Lung (tissue), 11 donors: ENCODE measurements at regions not wholly inside any gene's neighbourhood (a gene's known extent, or its start where the extent isn't known, plus 50 kb on each side); places are given as distances from the start of the nearest gene placed in this dataset.

ENCODE experiments used
- ATAC-seq: fragments of 200-7000 bp; cut with Tn5 transposase; one replicate; pipeline ENCODE4 v1.9.1; 2020; ENCODE audit warnings: moderate number of reproducible peaks; ENCODE audit not compliant: insufficient read depth, low FRiP score
- DNase-seq, 3 donors: peaks; one replicate each; pipeline ENCODE4 v3.0.0-alpha.2; 2013 to 2017
- H3K27ac ChIP-seq, 2 donors: one replicate each; pipeline ENCODE4 v1.5.1; 2013; ENCODE audit warnings: mild to moderate bottlenecking in 2 of 2, moderate library complexity in 2 of 2, control low read depth in 1 of 2, inconsistent platforms in 1 of 2, low read depth in 1 of 2, low read length in 1 of 2
- H3K27me3 ChIP-seq, 3 donors: one replicate each; pipeline ENCODE4 v1.5.1; 2013; ENCODE audit warnings: low read length in 2 of 3; ENCODE audit not compliant: control insufficient read depth in 3 of 3, insufficient read depth in 3 of 3
- H3K36me3 ChIP-seq, 4 donors: one replicate each; pipeline ENCODE4 v1.5.1; 2013; ENCODE audit warnings: low read length in 4 of 4, mild to moderate bottlenecking in 1 of 4, moderate library complexity in 1 of 4; ENCODE audit not compliant: control insufficient read depth in 4 of 4, insufficient read depth in 4 of 4
- H3K4me1 ChIP-seq, 5 donors: one replicate each; pipeline ENCODE4 v1.5.1; 2013; ENCODE audit warnings: low read length in 5 of 5, mild to moderate bottlenecking in 2 of 5, moderate library complexity in 1 of 5; ENCODE audit not compliant: control insufficient read depth in 5 of 5, insufficient read depth in 5 of 5
- H3K4me3 ChIP-seq: one replicate; pipeline ENCODE4 v1.5.1; 2013; ENCODE audit warnings: mild to moderate bottlenecking, control low read depth, moderate library complexity
- H3K9ac ChIP-seq, 2 donors: one replicate each; pipeline ENCODE4 v1.5.1; 2013; ENCODE audit warnings: low read length in 2 of 2, control low read depth in 1 of 2; ENCODE audit not compliant: insufficient read depth in 1 of 2
- H3K9me3 ChIP-seq, 4 donors: one replicate each; pipeline ENCODE4 v1.5.1; 2013; ENCODE audit warnings: low read length in 3 of 4, mild to moderate bottlenecking in 1 of 4, moderate library complexity in 1 of 4; ENCODE audit not compliant: control insufficient read depth in 4 of 4, insufficient read depth in 3 of 4
- WGBS, 2 donors: extraction: QIAGEN DNeasy Blood & Tissue Kit; methylation state at CpG; one replicate each; pipeline ENCODE4 v1.1.7; 2013; 5-methylcytosine and 5-hydroxymethylcytosine counted together
- TF ChIP-seq, protein P1 (sequence below): IDR thresholded peaks from 2 replicates; pipeline ENCODE4 v1.5.1; 2012; ENCODE audit warnings: mild to moderate bottlenecking; ENCODE audit errors: control extremely low read depth, extremely low read depth
- donor health status: control.
- donor health status: control.
- donor health status: Bipolar disorder and iron deficiency.
- donor health status: healthy.
- donor health status: DM: yes; HTN: yes; CAD: no.

DNA sequence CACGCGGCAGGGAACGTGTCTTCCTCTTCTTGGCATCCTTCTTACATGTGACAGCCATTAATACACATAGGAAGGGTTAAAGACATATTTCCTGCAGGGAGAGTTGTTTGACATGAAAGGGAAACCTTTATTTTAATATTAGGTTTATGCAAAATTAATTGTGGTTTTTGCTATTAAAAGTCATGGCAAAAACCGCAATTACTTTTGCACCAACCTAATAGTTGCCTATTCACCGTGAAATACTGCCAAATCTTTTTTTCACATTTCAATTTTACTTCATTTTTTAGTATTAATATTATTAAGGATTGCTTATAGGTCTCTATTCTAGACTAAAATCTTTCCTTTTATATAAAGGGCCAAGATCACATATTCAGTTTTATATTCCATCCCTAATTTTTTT is 230.4 kb upstream of the PITX2 start:
- H3K27ac ChIP-seq: no peak overlapping the region
- WGBS, 2 donors: 87 to 89% methylated on average over 5 of the region's 5 CpGs
- DNase-seq (no peak), ATAC-seq (no peak)
- TF ChIP-seq, protein P1, sequence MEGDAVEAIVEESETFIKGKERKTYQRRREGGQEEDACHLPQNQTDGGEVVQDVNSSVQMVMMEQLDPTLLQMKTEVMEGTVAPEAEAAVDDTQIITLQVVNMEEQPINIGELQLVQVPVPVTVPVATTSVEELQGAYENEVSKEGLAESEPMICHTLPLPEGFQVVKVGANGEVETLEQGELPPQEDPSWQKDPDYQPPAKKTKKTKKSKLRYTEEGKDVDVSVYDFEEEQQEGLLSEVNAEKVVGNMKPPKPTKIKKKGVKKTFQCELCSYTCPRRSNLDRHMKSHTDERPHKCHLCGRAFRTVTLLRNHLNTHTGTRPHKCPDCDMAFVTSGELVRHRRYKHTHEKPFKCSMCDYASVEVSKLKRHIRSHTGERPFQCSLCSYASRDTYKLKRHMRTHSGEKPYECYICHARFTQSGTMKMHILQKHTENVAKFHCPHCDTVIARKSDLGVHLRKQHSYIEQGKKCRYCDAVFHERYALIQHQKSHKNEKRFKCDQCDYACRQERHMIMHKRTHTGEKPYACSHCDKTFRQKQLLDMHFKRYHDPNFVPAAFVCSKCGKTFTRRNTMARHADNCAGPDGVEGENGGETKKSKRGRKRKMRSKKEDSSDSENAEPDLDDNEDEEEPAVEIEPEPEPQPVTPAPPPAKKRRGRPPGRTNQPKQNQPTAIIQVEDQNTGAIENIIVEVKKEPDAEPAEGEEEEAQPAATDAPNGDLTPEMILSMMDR: no peak
- H3K4me1 ChIP-seq: peaks cover 0 to 29% (median 0%) of the 10 kb centered on the region in 5 donors
- H3K4me3 ChIP-seq: no peak overlapping the region
- H3K9me3 ChIP-seq: no peaks in the 10 kb centered on the region
- no peaks in the 10 kb centered on the region for H3K27me3 ChIP-seq
- H3K36me3 ChIP-seq: no peaks in the 10 kb centered on the region
- no peak overlapping the region for H3K9ac ChIP-seq

DNA sequence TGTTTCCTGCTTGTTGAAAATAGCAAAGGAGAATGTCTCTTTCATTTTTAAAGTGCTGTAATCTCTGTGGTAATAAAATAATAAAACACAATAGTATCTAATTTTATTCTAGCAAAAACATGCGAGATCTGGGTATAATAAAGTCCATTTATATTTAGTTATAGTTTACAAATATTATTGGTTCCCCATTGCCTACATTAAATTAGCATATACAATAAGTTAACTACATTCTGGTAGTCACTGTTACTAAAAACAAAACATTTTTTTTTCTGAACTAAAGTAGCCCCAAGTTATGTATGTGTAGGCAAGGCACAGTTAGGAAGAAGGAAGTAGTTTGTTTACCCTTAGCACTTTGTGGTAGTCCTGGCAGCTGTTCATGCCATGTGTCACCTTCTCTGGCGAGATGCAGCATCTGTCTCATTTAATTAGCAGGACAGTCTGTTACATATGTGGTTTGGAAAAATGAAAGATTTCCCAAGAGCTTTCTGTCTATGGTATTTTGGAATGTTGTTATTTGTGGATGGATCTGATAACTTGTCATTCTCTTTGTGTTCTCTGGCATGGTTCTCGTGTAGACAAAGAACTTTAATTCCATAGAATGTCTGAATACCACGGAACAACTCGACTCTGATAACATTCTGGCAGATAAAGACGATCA is 231.3 kb upstream of the PITX2 start:
- DNase-seq: peak; percentile 24 to 44 (median 29)
- 50 to 62% methylated on average over 6 of the region's 6 CpGs for WGBS, 2 donors
- ATAC-seq: no peak

DNA sequence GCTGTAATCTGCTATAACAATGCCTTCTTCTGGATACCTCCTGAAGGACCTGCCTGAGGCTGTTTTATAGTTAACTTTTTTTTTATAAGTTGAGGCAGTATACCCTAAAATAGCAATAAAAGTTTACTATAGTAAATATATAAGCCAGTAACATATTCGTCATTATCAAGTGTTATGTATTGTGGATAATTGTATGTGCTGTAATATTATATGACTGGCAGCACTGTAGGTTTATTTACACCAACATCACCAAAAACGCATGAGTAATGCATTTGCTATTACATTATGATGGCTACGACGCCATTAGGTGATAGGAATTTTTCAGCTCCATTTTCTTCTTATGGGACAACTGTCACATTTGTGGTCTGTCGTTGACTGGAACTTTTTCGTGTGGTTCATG is 237.2 kb upstream of the PITX2 start:
- no peak overlapping the region for H3K27ac ChIP-seq
- H3K4me3 ChIP-seq: no peak overlapping the region
- no peak for DNase-seq
- no peak overlapping the region for H3K9ac ChIP-seq
- no peaks in the 10 kb centered on the region for H3K27me3 ChIP-seq
- TF ChIP-seq, protein P1: no peak
- no peaks in the 10 kb centered on the region for H3K36me3 ChIP-seq
- no peaks in the 10 kb centered on the region for H3K9me3 ChIP-seq
- WGBS, 2 donors: 74 to 84% methylated on average over 6 of the region's 6 CpGs
- no peak for ATAC-seq
- no peaks in the 10 kb centered on the region for H3K4me1 ChIP-seq

More for the DNA sequence above, 231.3 kb upstream of the PITX2 start:
- no peaks in the 10 kb centered on the region for H3K9me3 ChIP-seq
- TF ChIP-seq, protein P1: no peak
- no peaks in the 10 kb centered on the region for H3K36me3 ChIP-seq
- no peak overlapping the region for H3K4me3 ChIP-seq
- peaks cover 0 to 29% (median 0%) of the 10 kb centered on the region in 5 donors for H3K4me1 ChIP-seq
- no peaks in the 10 kb centered on the region for H3K27me3 ChIP-seq
- H3K9ac ChIP-seq: no peak overlapping the region
- H3K27ac ChIP-seq: no peak overlapping the region

DNA sequence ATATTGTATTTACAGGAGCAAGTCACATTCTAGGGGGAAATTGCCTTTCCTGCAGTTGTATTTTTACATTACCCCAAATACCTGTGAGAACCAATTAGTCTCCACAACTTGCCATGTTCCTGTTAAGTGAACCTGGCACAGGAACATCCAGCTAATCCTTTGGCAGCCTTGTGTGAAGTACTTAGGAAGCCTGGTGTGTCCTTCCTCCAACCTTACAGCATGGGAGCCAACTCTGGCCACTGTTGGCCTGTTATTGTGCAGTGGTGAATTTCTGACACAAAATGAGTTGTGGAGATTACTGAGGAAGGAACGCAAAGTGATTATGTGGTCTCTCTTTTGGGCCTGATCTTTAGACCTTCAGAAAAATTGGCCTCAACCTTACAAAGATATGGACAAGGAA is 238.0 kb upstream of the PITX2 start:
- 86 to 91% methylated on average over 1 of the region's 1 CpG for WGBS, 2 donors
- Histone ChIP-seq H3K27ac (no peak overlapping the region), H3K9me3 (no peaks in the 10 kb centered on the region), H3K36me3 (no peaks in the 10 kb centered on the region), H3K9ac (no peak overlapping the region), H3K27me3 (no peaks in the 10 kb centered on the region), H3K4me1 (peaks cover 0 to 5% (median 0%) of the 10 kb centered on the region in 5 donors), H3K4me3 (no peak overlapping the region)
- TF ChIP-seq, protein P1: no peak
- ATAC-seq (no peak), DNase-seq (no peak)
